Pulmonary artery endothelial cell (primary cell): ENCODE measurements at regions not wholly inside any gene's neighbourhood (a gene's known extent, or its start where the extent isn't known, plus 50 kb on each side); places are given as distances from the start of the nearest gene placed in this dataset.
"Not testable (repeated sequence)": the region's sequence is repeated elsewhere in the genome, so short reads cannot be mapped to it uniquely, and the experiment has no call there.

Experiments used
- DNase-seq: peaks from one replicate; pipeline ENCODE4 v3.0.0-alpha.2; 2011; ENCODE audit warnings: low read depth, low spot score

GRCh38 chr11:60592601-60593000, 77.4 kb downstream of the MS4A13 start:
- DNase-seq, result no peak

GRCh38 chr11:60594998-60595642, 79.9 kb downstream of the MS4A13 start:
- DNase-seq, result no peak

GRCh38 chr11:60607483-60607882, 91.9 kb upstream of the MS4A8 start:
- DNase-seq, result no peak

GRCh38 chr11:60609632-60610031, 89.8 kb upstream of the MS4A8 start:
- DNase-seq, result no peak

GRCh38 chr11:60610702-60611101, 88.7 kb upstream of the MS4A8 start:
- DNase-seq, result no peak

- DNase-seq, result no peak
Observed at GRCh38 chr11:60615497-60615896, 83.9 kb upstream of the MS4A8 start.

- not testable (repeated sequence) for DNase-seq
Observed at GRCh38 chr11:60621940-60622339, 77.5 kb upstream of the MS4A8 start.

- not testable (repeated sequence) for DNase-seq
Observed at GRCh38 chr11:60622776-60623175, 76.6 kb upstream of the MS4A8 start.

- peak; percentile 10 for DNase-seq
Observed at GRCh38 chr11:60625262-60625661, 74.2 kb upstream of the MS4A8 start.

GRCh38 chr11:60629399-60629798, 70.0 kb upstream of the MS4A8 start:
- DNase-seq, result no peak

- no peak for DNase-seq
Observed at GRCh38 chr11:60631944-60632343, 67.5 kb upstream of the MS4A8 start.

- no peak for DNase-seq
Observed at GRCh38 chr11:60633645-60634044, 65.8 kb upstream of the MS4A8 start.

- DNase-seq, result no peak
Observed at GRCh38 chr11:60634126-60634525, 65.3 kb upstream of the MS4A8 start.

- DNase-seq, result no peak
Observed at GRCh38 chr11:60641940-60642339, 57.5 kb upstream of the MS4A8 start.

- DNase-seq, result no peak
Observed at GRCh38 chr11:60647087-60647486, 52.3 kb upstream of the MS4A8 start.
